Pulmonary artery endothelial cell (primary cell): ENCODE measurements at regions not wholly inside any gene's neighbourhood (a gene's known extent, or its start where the extent isn't known, plus 50 kb on each side); places are given as distances from the start of the nearest gene placed in this dataset.
"Not testable (repeated sequence)": the region's sequence is repeated elsewhere in the genome, so short reads cannot be mapped to it uniquely, and the experiment has no call there.

Experiments used
- DNase-seq: peaks from one replicate; pipeline ENCODE4 v3.0.0-alpha.2; 2011; ENCODE audit warnings: low read depth, low spot score

DNA sequence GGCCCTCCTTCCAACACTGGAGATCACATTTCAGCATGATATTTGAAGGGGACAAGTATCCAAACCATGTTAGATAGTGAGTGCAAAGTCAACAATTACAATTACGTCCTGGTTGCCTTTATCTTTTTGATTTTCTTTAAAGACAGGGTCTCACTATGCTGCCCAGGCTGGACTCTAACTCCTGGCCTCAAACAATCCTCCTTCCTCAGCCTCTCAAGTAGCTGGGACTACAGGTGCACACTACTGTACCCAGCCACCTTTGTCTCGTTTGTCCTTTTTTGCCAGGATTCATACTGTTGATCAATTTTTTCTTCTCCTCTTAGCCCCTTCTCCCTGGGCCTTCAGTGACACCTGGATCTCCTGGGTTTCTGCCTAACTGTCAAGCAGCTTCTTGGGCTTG is 240.5 kb upstream of the FANCL start:
- no peak for DNase-seq

DNA sequence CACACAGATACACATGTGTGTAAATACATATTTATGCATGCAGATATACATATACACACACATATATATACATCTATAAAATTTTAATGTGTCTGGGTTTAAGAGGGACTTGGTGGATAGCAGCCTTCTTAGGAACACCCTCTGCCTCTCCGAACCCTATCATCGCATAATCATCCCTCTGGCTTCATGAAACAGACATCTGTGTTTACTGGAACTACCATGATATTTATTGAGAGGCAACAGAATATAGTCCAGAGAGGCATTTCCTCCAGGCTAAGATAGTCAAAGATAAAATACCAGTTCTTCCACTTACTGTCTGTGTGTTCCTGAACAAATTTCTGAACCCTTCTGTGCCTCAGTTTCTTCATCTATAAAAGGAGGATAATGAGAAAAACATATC is 239.0 kb upstream of the FANCL start:
- DNase-seq, result no peak

DNA sequence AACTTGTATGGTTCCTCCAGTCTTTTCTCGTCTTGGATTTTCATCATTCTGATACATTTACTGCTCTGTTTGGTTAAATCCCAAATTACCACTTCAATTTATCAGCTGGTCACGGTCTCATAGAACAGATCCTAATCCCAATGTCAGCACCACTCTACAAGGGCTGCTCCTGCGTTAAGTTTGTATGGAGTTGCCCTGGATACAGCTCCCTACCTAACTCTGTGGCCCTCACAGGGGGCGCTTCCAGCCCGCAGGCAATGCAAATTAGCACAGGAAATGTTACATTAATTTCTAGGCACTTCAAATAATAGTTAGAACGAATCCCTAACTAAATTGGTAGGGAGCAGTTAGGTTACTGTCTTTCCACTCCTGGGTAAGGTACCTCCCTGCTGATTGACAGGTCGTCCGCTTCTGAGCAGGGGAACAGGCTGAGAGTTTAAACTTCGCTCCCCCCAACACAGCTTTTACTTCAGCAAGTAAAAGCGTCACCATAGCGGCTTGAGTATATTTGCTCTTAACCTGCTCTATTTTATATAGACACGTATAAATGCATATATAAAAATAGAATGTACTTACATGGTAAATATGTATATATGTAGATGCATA is 238.5 kb upstream of the FANCL start:
- no peak for DNase-seq

DNA sequence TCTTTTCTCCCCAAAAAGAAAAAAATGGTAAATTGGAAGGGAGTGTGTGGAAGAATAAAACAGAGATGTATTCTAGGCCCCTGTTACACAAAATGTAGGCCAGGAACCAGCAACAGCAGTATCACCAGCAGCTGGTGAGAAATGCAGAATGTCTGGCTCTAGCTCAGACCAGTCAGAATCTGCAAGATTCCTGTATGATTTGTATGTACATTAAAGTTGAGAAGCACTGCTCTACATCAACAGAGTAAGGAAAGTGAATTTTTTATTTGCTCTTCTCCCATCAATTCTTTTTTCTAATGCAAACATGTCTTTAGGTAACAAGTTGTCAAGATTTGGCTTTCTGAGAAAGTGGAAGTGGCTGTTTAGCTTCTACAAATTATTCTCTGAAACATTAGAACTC is 235.4 kb upstream of the FANCL start:
- DNase-seq, result no peak

DNA sequence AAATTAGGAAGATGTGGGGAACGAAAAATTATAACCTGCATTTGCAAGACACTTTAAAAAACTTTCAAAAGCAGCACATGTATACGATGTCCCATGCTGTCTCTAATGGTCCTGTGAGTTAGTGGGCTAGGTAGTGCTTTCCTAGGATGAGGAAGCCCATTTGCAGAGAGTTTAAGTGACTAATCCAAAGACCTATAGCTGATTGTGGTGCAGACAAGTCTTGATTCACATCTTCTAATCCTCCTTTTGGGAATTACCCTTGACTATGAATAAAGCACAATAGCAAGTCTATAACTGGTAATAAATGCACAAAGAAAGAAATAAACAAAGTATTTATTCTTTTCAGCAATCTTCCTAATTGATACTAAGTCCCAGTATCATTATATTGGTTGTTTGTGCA is 234.6 kb upstream of the FANCL start:
- no peak for DNase-seq

DNA sequence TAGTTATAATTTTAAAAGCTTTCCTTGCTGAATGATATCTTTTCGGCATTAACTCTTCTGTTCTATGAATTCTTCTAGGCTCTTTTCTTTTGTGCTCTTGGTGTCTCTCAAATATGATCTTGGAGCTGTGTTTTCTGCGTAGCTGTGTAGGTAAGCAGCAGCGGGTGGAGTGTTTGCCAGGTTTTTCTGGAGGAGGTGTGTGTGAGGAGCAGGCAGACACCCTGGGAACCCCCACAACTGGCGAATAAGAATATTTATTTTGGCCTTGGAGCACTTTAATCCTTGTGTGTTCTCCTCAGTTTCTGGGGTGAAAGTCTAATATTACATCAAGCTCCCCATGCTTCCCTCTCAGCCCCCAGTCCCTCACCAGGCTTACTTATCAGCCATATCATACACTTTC is 232.0 kb upstream of the FANCL start:
- DNase-seq, result no peak

DNA sequence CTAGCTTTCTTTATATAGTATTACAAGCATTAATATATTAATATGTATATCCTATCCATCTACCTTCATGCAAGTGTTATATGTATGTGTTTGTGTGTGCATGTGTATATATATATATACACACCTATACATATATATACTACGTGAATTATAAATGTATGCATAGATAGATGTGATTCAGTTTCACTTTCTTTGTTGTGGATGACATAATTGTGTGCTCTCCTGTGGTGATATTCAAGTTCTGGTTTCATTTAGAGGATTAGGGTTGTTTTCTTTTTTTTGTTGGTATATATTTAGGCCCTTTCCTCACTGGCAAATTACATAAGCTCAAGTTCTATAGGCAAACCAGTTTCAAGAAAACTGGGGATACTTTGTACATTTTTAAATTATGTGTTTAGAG is 225.7 kb upstream of the FANCL start:
- no peak for DNase-seq

DNA sequence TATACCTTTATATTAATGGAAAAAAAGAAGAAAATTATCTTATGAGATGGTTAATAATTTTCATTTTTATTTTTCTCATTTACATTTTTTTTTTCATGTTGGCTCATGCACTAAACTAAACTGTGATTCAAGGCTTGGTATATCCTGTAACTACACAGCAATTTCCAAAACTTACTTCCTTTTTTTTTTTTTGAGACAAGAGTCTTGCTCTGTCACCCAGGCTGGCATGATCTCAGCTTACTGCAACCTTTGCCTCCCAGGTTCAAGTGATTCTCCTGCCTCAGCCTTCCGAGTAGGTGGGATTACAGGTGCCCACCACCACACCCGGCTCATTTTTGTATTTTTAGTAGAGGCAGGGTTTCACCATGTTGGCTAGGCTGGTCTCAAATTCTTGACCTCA is 224.9 kb upstream of the FANCL start:
- not testable (repeated sequence) for DNase-seq

DNA sequence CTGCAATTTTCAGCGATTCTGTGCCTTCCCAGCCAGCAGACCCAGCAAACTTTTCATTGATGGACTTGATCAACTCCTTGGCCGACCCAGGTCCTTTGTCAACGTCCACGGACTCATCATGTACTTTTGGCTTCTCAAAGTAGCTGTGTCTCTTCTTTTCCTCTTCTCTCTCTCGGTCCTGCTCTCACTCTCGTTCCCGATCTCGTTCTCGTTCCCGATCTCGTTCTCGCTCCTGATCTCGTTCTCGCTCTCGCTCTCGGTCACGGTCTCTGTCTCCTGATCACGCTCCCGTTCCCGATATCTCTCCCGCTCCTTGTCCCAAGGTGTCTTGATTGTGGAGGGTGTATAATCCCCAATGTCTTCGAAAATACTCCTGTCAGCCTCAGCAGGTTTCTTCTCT is 219.5 kb upstream of the FANCL start:
- no peak for DNase-seq

DNA sequence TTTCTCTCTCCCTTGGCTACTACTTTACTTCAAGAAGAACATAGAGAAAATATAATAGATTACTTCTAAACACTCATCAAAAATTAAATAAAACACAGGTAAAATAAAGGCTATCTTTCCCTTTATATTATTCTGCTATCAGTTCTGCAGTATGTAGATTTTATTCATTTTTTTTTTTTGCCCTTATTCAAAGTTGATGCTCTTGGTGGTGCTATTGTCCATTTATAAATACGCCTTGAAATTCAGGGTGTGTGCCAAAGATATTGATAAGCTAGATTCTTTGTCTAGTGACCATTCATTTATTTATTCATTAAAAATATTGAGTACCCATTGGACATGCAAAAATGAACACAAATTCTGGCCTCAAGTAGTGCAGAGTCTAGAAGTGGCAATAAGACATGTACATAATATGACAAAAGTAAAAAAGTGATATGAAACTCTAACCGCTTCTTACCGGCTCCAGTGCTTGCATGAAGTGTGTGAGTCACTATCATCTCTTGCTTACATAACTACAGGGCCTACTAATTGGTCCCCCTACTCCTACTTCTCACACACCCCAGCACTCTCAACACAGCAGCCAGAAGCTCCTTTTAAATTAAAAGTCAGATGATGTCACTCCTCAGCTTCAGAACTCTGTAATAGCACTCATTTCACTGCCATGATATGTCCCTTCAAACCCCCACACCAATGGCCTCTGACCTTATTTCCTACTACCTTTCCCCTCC is 208.3 kb upstream of the FANCL start:
- no peak for DNase-seq

DNA sequence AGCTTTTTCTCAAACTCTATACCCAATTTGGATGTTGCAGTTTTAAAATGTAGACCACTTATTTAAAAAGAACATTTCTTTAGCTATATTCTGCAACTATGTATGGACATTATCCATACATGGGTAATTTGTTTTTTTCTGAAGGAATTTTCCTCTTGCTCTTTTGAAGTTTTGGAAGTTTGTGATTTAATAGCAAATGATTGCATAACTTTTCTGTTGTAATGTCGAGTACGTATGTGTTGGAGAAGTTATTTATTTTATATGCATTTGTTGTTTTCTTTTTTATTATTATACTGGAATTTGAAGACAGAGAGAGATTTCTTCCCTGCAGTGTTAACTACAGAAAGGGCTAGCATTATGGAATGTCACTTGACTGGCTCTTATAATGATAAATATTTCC is 207.7 kb upstream of the FANCL start:
- no peak for DNase-seq

DNA sequence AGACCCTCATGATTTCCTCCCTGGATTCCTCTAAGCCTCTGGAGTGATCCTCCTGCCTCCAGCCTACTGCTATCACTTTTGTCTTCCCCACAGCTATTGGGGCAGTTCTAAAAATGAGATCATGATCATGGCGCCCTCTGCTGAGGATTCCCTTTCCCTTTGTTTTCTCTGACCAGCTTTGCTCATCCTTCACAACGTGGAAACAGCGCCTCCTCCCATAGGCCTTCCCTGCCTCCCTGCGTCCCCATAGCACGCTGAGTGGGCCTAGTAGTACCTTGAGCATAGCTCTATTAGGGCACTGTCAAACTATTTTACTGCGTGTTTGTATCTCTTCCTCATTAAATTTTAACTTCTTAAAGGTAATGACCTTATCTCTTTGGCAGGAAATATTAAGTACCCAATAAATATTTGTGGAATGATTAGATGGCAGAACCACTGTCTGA is 207.0 kb upstream of the FANCL start:
- peak; percentile 29 for DNase-seq

DNA sequence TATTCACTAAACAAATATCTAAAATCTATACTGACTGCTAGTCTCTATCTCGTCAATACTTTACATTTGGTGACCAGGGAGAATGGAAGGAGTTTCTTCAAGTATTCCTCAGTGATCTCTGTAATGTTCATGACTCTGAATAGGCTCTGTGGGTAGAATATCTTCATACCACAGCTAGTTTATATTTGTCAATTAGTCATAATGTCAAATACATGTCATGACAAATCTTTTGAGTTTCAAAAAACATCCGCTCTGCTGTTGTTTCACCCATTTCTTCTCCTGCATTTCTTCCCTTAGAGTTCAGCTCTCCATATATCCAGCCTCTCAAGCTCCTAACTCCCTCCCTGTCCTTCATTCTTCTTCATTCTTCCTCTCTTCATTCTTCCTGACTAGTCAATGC is 206.5 kb upstream of the FANCL start:
- no peak for DNase-seq

DNA sequence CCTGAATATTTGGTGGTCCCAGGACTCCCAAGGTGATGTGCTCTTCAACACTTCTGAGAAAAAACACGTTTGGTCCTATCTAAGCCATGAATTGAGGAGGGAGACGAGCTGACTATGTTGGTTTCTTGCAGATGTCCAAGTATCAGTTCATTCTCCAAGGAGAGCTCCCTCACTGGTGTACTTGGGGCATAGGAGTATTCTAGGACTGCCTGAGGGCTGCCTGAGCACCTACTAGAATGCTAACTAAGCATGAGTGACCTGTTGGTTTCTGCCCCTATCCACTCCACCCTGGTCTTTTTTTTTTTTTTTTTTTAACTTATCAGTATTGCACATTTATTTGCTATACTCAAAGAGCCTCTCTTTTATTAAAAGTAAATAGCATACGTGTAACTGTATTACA is 200.5 kb upstream of the FANCL start:
- DNase-seq, result no peak

DNA sequence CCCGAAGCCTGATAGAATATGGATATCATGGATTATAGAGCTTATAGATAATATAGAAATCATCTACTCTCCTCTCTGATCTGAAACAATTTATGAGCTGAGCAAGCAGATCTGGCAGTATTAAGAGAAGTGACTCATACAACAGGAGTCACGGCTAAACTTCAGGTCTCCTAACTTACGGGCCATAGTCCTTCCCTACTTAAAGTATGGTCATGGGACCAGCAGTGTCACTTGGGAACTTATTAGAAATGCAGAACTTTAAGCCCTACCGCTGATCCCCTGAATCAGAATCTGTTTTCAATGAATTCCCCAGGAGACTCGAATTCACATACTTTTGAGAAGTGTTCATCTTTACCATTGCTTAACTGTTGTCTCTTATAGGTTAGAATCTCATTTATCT is 195.7 kb upstream of the FANCL start:
- DNase-seq, result no peak

DNA sequence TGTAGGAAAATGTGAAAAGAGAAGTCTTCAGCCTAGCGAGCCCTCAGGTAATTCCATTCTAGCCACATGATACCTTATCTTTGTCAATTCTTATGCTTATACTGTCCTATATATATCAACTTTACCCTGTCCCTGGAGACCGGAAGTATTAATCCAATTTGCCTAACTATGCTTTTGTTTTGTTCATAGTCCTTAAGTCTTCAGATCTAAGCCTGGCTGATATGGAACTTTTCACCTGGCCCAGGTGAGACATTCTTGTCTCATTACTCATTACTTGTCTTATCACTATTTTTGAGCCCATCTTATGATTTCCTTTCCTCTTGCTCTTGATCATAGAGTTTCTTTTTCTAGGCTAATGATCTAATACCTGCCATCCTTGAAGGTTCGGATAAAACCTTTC is 194.1 kb upstream of the FANCL start:
- DNase-seq, result no peak

DNA sequence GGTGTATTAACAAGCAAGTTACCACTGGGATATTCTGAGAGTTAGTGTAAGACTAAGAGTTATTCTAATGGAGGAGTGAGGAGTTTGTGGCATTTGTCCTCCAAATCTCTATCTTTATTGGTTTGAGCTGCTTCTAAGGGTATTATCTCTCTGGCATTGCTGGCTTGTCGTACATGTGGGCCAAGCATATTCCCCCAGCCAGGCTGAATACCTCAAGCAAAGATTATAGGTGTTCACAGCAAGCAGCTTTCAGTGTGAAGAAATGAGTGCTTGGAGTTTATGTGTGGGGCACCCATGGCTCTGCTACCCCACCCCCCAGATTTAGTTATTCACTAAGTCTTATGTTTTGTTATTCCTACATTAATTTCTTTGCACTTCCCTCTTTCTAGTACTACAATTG is 193.6 kb upstream of the FANCL start:
- DNase-seq, result no peak

DNA sequence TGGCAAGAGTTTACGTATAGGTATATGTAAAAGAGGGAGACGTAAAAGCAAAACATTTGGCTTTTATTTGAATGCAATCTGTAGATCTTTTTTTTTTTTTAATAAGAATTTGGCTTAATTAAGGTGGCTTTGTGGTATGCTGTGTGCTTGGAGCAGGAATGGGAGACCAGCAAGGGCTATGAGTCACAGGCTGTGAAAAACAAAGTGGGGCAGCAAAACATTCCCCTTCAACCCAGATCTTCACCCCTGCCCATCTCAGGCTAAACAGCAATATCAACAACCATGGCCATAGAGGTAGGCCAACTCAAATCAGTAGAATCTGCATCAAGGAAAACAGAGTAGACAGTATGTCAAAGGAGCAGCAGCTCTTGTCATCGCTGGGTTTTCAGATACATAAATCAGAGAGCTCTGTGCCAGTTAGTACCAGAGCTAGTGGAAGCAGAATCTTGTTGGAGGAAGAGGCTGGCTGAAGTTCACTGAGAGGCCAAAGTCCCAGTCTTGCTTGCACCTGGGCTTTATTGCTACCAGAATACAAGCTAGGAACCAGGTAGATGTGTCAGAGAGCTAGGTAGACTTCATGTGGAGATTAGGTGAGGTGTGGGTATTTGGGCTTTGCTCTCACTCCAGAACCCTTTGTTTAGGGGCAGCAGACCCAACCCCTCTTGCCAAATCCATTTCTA is 191.5 kb upstream of the FANCL start:
- DNase-seq, result no peak

DNA sequence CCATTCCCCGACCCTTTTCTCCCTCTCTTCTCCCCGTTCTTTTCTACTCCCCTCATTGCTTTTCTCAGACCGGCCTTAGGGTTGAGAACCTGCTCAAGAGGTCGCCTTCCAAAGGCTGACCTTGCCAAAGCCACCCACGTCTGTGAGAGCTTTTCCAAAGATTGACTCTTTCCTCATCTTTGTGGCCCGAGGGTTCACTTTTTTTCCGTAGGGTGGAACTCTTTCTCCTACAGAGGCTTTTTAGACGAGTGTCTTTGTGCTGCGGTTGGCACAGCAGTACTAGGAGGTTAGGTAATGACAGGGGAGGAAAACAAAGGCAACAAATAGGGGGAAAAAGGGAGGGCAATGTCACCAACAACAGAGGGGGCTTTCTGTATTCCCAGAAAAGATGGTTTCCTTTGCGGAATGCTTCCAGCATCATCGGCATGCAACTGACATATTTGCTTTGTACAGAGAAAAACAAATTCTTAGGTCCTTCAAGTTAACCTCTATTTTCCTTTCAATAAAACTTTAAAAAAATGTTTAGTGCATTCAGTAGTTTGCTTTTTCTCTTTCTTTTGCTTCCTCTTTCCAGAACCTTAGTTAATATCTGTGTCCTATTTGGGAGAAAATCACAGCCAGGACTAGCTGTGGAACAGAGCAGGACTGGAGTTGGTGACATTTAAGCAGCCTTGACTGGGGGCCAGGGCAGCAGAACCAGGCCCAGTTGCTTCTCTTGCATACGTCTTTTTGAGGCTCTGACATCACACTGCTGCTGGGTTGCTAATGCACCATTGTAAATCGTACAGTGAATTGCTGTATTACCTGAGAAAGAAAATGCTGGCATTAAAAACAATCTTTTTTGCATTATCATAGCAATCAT is 188.1 kb upstream of the FANCL start:
- no peak for DNase-seq

DNA sequence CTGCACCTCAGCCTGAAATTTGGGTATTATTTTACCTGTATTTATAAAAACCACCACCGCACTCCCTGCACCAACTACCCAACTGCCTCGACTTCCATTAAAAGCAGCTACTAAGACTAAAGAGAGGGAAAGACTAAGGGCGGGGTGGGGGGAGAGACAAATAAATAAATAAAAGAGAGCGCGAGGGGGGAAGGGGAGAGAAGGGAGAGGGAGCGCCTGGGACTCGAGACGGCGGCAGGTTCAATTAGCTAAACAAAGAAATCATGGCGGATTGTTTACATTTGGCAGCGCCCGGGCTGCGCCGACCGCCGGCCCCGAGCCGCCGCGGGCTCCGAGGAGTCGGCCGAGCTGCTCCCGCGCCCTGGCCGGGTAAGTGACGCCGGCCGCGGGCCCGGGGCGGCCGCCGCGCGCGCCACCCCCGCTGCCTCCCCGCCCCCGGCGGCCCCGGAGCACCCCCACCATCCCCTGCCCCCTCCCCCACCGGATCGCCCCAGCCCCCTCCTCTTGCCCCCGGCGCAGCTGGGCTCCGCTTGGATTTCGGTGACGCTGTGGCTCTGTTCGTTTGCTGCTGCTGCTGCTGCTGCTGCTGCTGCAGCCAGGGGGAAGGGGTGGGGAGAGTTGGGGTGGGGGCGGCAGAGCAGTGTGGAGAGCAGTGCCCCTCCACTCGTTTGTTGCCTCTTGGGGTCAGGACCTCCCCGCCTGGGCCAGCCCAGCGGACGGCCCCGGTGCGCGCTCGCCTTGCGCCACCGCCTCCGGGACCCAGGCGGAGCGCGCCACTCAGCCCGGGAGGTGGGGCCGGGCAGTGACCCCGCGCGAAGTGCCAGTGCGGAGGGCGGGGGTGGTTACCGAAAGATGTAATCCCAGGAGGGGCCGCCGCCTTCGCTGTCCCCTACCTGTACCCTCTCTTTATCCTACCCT is 187.2 kb upstream of the FANCL start:
- DNase-seq, result no peak

DNA sequence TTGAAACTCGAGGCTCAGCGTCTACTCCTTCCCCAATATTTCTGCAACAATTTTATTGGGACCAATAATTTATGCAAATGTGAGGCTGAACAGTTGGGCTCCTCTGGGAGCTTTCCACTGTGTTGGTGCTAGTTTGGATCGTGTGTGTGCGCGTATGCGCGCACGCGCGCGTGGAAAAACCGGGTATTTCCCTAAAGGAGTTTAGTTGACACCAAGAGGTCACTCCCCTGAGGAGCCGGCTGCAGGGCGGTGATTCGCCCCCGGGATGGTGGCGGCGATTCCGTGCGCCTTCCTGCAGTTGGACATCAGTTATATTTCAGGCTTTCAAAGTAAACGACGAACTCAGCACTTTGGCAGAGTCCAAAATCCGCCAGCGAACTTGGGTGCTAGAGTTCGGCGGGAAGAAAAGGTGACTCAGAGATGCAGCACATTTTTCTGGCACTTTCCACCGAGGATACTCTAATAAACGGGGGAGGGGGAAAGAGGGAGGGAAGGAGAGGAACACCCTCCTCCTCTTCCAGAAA is 186.5 kb upstream of the FANCL start:
- no peak for DNase-seq
